Posterior cingulate gyrus (tissue), 11 donors: ENCODE measurements at regions not wholly inside any gene's neighbourhood (a gene's known extent, or its start where the extent isn't known, plus 50 kb on each side); places are given as distances from the start of the nearest gene placed in this dataset.

Experiments used
- DNase-seq, 10 donors: peaks; one replicate each; pipeline versions ENCODE4 v3.0.0 to v3.0.0-alpha.2; 2020 to 2021; ENCODE audit warnings: mixed read lengths in 3 of 10
- intact Hi-C: fragments of 100-400 bp; cut with DNase I; formaldehyde crosslinking; loops from one replicate; pipeline ENCODE4 v1.15.1; 2023

GRCh38 chr4:27888505-27888904, 1027.9 kb downstream of the STIM2 start:
- intact Hi-C loops: no loop called here

GRCh38 chr4:27894951-27895350, 1034.3 kb downstream of the STIM2 start:
- intact Hi-C loops: no loop called here

More at GRCh38 chr4:27888505-27888904, 1027.9 kb downstream of the STIM2 start:
- no peak for DNase-seq

DNA sequence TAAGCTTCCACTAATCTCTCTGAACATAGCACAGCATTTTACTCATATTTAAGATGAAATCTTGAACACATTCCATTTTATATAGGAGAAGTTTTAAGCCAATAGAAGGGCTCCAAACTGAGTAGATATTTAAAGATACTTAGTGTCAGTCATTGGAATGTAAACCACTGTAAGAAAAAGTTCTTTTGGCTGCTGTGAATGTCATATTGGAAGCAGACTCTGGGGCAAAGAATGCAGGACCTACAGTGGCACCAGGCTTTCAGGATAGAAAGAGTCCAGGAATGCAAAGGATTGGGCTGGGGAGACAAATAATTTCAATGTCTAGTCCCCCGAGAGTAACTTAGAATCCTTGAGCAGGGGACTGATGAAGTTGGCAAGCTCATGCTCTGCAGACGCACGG, 1047.7 kb downstream of the STIM2 start:
- intact Hi-C loops: no loop called here
- DNase-seq: no peak

More at GRCh38 chr4:27894951-27895350, 1034.3 kb downstream of the STIM2 start:
- no peak for DNase-seq

DNA sequence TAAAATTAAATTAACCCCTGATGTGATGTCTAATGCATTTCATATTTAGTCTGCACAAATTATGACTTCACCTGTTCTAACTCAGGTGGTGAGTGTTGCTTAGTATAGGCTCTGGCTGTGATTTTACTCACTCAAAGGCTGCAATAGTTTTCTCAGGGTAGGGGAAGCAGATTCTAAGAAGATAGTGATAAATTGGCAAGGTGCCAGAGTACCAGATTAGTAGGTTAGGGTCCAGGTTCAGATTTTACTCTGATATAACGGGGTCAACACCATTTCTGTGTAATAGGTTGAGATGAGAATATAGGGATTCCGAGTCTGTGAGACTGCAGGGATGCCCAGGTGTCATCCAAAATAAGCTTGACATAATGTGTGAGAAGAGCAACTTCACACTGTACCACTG, 1049.6 kb downstream of the STIM2 start:
- DNase-seq: no peak
- intact Hi-C loops: no loop called here

DNA sequence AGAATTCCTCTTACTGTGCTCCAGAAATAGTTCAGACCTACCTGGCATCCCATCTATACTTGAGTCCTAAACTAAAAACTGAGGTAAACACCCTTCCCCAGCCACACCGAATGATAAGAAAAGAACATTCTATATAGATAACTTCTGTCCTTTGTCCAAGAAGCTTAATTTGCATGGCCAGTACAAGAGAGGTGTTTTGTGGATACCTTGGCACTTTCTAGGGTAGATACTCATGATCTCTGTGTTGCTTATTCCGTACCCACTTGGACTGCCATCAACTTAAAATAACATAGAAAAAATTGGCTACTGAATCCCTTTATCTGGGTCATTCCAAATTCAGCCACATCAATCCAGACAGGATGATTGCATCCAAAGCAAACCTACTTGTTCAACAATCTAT, 1050.4 kb downstream of the STIM2 start:
- intact Hi-C loops: no loop called here

DNA sequence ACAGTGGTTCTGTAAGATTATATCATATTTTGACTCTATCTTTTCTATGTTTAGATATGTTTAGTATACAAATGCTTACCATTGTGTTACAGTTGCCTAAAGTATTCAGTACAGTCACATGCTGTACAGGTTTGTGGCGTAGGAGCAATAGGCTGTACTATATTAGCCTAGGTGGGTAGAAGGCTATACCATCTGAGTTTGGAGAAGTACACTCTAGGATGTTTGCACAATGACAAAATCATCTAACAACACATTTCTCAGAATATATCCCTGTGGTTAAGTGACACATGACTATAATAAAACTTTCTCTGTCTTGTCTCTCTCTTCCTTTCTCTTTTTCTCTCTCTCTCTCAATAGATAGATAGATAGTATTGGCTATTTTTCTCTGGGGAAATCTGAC, 1053.1 kb downstream of the STIM2 start:
- DNase-seq: no peak
- intact Hi-C loops: no loop called here

More for the DNA sequence above, 1050.4 kb downstream of the STIM2 start:
- no peak for DNase-seq

DNA sequence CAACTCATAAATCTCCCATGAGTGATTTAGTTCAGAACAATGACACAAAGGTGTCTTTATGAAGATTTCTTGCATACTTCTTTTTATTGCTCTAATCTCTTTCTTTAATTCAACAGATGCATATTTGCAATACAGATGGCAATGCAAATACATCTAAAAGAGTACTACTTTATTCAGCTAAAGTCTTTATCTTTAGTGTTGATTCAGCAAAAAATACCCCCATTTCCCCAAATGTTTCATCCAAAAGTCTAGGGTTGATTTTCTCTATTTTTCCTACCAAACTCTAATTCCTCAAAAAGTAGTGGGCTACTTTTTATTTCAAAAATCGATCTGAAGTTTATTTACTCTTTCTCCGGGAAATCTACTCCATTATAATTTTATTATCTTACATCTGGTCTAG, 1055.2 kb downstream of the STIM2 start:
- DNase-seq: no peak
- intact Hi-C loops: no loop called here

GRCh38 chr4:27916452-27917184, 1056.0 kb downstream of the STIM2 start:
- intact Hi-C loops: no loop called here
- DNase-seq: no peak

DNA sequence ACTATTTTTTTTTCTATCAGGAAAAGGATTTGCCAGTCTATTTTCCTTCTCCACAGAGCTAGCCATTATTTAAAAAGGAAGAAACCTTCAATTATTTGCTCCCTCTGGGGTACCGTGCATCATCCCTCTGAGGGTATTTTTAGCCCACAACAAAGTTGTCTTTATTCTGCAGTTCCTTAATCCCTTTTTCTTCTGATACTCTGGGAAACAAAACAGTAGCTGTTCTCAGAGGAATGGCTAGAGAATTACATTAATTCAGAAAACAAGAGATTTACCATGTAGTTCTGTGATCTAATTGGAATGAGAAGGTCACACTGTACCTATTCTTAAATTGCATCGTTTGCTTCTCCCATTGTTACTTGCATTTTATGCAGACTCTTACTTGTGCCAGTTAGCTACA, 1056.7 kb downstream of the STIM2 start:
- intact Hi-C loops: no loop called here
- DNase-seq: no peak

GRCh38 chr4:27921231-27921630, 1060.6 kb downstream of the STIM2 start:
- intact Hi-C loops: no loop called here
- no peak for DNase-seq

DNA sequence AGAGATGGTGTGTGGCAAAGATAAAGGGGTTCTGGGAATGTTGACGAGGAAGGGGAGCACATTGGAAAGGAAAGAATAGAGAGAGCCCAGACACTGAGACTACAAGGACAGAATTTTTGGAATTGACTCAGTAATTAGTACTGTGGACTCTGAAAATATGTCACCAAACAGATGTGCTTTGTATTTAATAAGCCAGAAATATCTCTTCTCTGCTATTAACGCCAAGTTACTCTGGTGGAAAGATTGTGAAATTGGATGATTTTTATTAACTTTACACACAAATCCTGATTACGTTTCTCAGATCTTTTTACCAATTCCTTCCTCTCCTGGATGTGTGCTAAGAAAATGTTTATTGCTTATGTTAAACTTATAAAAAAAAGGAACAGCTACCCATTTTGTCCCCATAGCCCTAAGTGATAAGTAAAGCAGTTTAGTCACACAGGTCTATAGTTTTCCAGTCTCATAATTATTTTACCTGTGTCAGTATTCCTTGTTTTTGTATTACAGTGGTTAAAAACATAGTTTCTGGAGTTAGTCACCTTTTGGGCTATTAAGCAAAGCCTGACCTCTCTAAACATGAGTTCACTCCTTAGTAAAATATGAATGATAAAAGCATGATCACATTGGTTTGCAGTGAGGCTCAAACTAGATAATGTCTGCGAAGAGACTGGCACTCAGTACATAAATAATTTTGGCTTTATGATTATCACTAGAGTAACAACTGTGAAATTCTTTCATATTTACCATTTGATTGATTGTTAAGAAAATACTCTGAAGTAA, 1068.3 kb downstream of the STIM2 start:
- intact Hi-C loops: no loop called here
- DNase-seq: no peak

- intact Hi-C loops: no loop called here
- DNase-seq: no peak
Observed at GRCh38 chr4:27930291-27930690, 1069.7 kb downstream of the STIM2 start.

DNA sequence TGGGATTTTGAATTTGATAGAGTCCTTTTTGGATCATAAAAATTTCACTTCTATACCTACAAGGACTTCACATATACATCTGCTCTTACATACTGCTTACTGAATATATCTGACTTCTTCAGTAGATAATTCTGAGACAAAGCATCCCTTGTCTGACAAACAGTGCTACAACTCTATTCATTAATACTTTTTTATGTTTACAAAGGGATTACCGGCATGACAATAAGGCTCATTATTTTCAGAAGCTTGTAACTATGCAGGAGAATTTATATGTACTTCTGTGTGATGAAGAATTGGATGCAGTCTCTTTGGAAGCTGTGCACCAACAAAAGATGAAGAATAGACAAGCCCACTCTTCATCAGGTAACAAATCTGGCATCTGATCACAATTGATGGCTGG, 1070.3 kb downstream of the STIM2 start:
- intact Hi-C loops: no loop called here

DNA sequence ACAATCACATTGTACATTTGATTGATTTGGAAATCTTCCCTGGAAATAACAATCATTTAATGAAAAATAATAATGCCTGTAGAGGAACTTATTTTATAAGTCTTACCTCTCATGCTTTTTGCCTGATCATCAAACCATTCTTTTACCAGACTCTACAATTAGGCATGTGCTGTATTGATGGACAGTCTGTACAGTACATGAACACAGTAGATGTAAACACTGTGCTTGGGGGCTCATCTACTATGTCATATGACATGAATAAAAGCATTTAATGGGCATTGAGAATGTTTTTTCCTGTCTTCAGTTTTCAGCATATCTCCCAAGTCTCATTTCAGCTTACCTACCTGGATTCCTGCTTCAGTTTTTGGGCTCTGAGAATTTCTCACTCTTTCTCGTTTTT, 1070.9 kb downstream of the STIM2 start:
- intact Hi-C loops: no loop called here
- DNase-seq: no peak

More for the DNA sequence above, 1070.3 kb downstream of the STIM2 start:
- DNase-seq: no peak

DNA sequence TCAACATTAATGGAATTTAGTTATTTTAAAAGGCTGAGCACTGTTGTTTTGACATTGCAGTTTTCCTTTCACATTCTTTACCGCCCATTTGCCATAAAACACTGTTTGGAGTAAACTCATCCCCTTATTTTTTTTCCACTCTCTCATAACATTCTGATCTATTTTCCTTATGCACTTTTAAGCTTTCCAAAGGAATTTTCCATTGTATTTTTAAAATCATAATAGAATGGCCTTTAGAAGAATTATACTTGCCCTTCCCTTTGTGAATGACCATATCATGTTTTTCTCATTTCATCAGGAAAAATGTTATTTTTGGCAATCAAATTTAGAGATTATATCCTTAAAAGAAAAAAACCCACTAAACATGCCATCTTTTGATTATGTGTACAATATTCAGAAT, 1074.2 kb downstream of the STIM2 start:
- no peak for DNase-seq

GRCh38 chr4:27946799-27947198, 1086.2 kb downstream of the STIM2 start:
- intact Hi-C loops: no loop called here
- no peak for DNase-seq

More for the DNA sequence above, 1074.2 kb downstream of the STIM2 start:
- intact Hi-C loops: no loop called here

DNA sequence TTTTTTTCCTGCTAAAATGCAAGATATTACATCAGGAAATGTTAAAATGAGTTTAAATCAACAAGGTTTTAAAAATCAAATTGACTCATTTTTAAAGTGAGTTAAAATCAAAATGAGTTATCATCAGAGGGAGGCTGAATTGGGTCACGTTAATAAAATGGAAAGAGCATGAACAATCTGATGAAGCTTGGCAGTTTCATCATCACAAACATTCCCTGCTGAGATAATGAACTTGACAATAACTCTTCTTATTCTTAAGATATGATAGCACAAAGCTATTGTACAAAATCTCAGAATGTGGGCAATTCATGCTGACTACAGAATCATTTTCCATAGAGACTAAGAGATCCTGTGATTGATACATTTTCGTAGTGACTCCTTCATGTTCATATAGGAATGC, 1086.7 kb downstream of the STIM2 start:
- DNase-seq: no peak
- intact Hi-C loops: no loop called here

DNA sequence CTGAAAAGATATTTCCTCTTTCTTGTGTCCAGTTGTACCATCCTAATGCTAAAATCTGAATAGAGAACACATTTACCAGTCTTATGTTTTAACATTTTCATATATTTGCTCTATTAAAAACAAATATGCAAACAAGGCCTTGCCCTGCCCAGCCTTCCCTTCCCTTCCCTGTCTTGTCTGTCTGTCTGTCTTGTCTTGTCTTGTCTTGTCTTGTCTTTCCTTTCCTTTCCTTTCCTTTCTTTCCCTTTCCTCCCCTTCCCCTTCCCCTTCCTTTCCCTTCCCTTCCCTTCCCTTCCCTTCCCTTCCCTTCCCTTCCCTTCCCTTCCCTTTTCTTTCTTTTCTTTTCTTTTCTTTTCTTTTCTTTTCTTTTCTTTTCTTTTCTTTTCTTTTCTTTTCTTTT, 1103.5 kb downstream of the STIM2 start:
- DNase-seq: no peak
- intact Hi-C loops: no loop called here

- no peak for DNase-seq
- intact Hi-C loops: no loop called here
Observed at GRCh38 chr4:27966664-27967063, 1106.0 kb downstream of the STIM2 start.

DNA sequence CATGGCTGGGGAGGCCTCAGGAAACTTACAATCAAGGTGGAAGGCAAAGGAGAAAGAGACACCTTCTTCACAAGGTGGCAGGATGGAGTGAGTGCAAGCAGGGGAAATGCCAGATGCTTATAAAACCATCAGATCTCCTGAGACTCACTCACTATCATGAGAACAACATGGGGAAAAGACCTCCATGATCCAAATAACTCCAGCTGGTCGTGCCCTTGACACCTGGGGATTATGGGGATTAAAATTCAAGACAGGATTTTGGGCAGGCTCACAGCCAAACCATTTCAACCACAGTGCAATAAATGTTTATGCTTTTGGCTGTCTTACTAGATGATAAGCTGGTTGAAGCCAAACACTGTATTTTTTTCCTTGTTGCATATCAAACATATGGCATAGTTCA, 1112.4 kb downstream of the STIM2 start:
- intact Hi-C loops: no loop called here
- no peak for DNase-seq

GRCh38 chr4:27973700-27974099, 1113.1 kb downstream of the STIM2 start:
- intact Hi-C loops: no loop called here
- DNase-seq: no peak

DNA sequence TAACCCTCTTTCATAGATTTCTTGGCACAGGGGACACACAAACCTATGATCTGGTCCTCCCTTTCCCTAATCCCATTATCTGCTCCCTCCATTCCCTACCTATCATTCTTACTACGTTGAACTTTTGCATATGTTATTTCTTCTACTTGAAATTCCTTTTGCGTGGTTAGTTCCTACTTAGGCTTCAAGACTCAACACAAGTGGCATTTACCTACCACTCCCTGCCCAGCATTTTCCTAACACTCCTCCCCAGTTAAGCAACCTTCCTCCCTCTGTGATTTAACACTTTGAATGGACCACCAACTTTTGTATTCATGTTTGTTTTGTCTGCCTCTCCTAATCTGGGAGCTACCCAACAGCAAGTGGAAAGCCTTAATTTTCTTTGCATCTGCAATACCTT, 1113.7 kb downstream of the STIM2 start:
- intact Hi-C loops: no loop called here
- DNase-seq: no peak
